CD8-positive, alpha-beta memory T cell (primary cell): ENCODE measurements at regions not wholly inside any gene's neighbourhood (a gene's known extent, or its start where the extent isn't known, plus 50 kb on each side); places are given as distances from the start of the nearest gene placed in this dataset.

Experiments used
- CTCF ChIA-PET: fragments of 350-600 bp; sonication (Branson Sonifier 250); formaldehyde crosslinking; loops from one replicate; lab custom pipeline; 2021; ENCODE audit warnings: antibody characterized with exemption; lab: Charles Lee
- POLR2A ChIA-PET: fragments of 350-600 bp; sonication (Branson Sonifier 250); formaldehyde crosslinking; loops from one replicate; lab custom pipeline; 2021; ENCODE audit warnings: antibody characterized with exemption; lab: Charles Lee
- DNase-seq, 5 donors: peaks; one replicate each; pipeline versions ENCODE4 v3.0.0 to v3.0.0-alpha.2; 2020 to 2022; ENCODE audit warnings: mixed read lengths in 1 of 5
- H3K27ac ChIP-seq: one replicate; pipeline ENCODE4 v1.7.0; 2013; ENCODE audit warnings: low read depth, mild to moderate bottlenecking, low read length, moderate library complexity
- H3K27me3 ChIP-seq: 2 replicates; pipeline ENCODE4 v1.7.0; 2013; ENCODE audit warnings: low read length, mild to moderate bottlenecking; ENCODE audit not compliant: insufficient read depth, poor library complexity, severe bottlenecking
- H3K36me3 ChIP-seq: 2 replicates; pipeline ENCODE4 v1.7.0; 2013; ENCODE audit warnings: mild to moderate bottlenecking, low read length, moderate library complexity; ENCODE audit not compliant: insufficient read depth
- H3K4me1 ChIP-seq: 2 replicates; pipeline ENCODE4 v1.7.0; 2013; ENCODE audit warnings: mild to moderate bottlenecking, low read length, moderate library complexity; ENCODE audit not compliant: insufficient read depth
- H3K4me3 ChIP-seq: 2 replicates; pipeline ENCODE4 v1.7.0; 2013; ENCODE audit warnings: mild to moderate bottlenecking, low read length
- H3K9me3 ChIP-seq: 2 replicates; pipeline ENCODE4 v1.7.0; 2013; ENCODE audit warnings: mild to moderate bottlenecking, low read length
- H3K27ac Mint-ChIP-seq, 8 donors: one replicate each; pipeline ENCODE4 v1.8.0; 2020 to 2021; ENCODE audit warnings: mixed read lengths in 8 of 8, mild to moderate bottlenecking in 6 of 8, inconsistent platforms in 3 of 8, moderate library complexity in 3 of 8
- H3K27me3 Mint-ChIP-seq, 2 donors: one replicate each; pipeline ENCODE4 v1.8.0; 2020 to 2021; ENCODE audit warnings: mixed read lengths in 2 of 2, mild to moderate bottlenecking in 1 of 2, moderate library complexity in 1 of 2
- H3K36me3 Mint-ChIP-seq, 3 donors: one replicate each; pipeline ENCODE4 v1.8.0; 2020 to 2021; ENCODE audit warnings: mixed read lengths in 3 of 3, inconsistent platforms in 1 of 3, mild to moderate bottlenecking in 1 of 3
- H3K4me1 Mint-ChIP-seq, 3 donors: one replicate each; pipeline ENCODE4 v1.8.0; 2020 to 2021; ENCODE audit warnings: mixed read lengths in 3 of 3, inconsistent platforms in 1 of 3, mild to moderate bottlenecking in 1 of 3
- H3K4me3 Mint-ChIP-seq, 7 donors: one replicate each; pipeline ENCODE4 v1.8.0; 2020 to 2021; ENCODE audit warnings: mixed read lengths in 7 of 7, mild to moderate bottlenecking in 6 of 7, moderate library complexity in 4 of 7, inconsistent platforms in 2 of 7
- H3K9me3 Mint-ChIP-seq, 5 donors: one replicate each; pipeline ENCODE4 v1.8.0; 2020 to 2022; ENCODE audit warnings: mixed read lengths in 5 of 5, mild to moderate bottlenecking in 3 of 5, moderate library complexity in 2 of 5, inconsistent platforms in 1 of 5

GRCh38 chr16:9508328-9508936 lies 417.0 kb downstream of the HAPSTR1 start:
- POLR2A ChIA-PET, result no interaction called here
- CTCF ChIA-PET, result no interaction called here
- DNase-seq, result no peak

GRCh38 chr16:9509663-9510062 lies 418.2 kb downstream of the HAPSTR1 start:
- H3K9me3 Mint-ChIP-seq, result peaks cover 2 to 10% (median 5%) of the 10 kb centered on the region in 5 donors
- H3K27ac Mint-ChIP-seq, result no peak overlapping the region
- no peaks in the 10 kb centered on the region for H3K4me1 Mint-ChIP-seq
- no peaks in the 10 kb centered on the region for H3K27me3 Mint-ChIP-seq
- Histone ChIP-seq H3K4me3 (no peak overlapping the region), H3K27me3 (no peaks in the 10 kb centered on the region), H3K4me1 (no peaks in the 10 kb centered on the region), H3K9me3 (no peaks in the 10 kb centered on the region), H3K27ac (no peak overlapping the region), H3K36me3 (no peaks in the 10 kb centered on the region)
- no peaks in the 10 kb centered on the region for H3K36me3 Mint-ChIP-seq
- ChIA-PET CTCF (no interaction called here), POLR2A (no interaction called here)
- DNase-seq, result no peak
- no peak overlapping the region for H3K4me3 Mint-ChIP-seq

More at GRCh38 chr16:9508328-9508936, 417.0 kb downstream of the HAPSTR1 start:
- no peaks in the 10 kb centered on the region for H3K27me3 ChIP-seq
- Mint-ChIP-seq H3K9me3 (peaks cover 0 to 7% (median 5%) of the 10 kb centered on the region in 5 donors), H3K4me3 (no peak overlapping the region), H3K36me3 (no peaks in the 10 kb centered on the region), H3K4me1 (no peaks in the 10 kb centered on the region), H3K27me3 (peaks cover 0 to 2% of the 10 kb centered on the region in 2 donors), H3K27ac (no peak overlapping the region)
- H3K27ac ChIP-seq, result no peak overlapping the region
- no peak overlapping the region for H3K4me3 ChIP-seq
- no peaks in the 10 kb centered on the region for H3K4me1 ChIP-seq
- H3K9me3 ChIP-seq, result no peaks in the 10 kb centered on the region
- no peaks in the 10 kb centered on the region for H3K36me3 ChIP-seq

GRCh38 chr16:9511389-9511788 lies 419.9 kb downstream of the HAPSTR1 start:
- no peaks in the 10 kb centered on the region for H3K4me1 Mint-ChIP-seq
- Histone ChIP-seq H3K27ac (no peak overlapping the region), H3K27me3 (no peaks in the 10 kb centered on the region), H3K4me3 (no peak overlapping the region), H3K9me3 (no peaks in the 10 kb centered on the region), H3K4me1 (no peaks in the 10 kb centered on the region), H3K36me3 (no peaks in the 10 kb centered on the region)
- H3K27me3 Mint-ChIP-seq, result no peaks in the 10 kb centered on the region
- ChIA-PET POLR2A (no interaction called here), CTCF (no interaction called here)
- no peak for DNase-seq
- no peaks in the 10 kb centered on the region for H3K36me3 Mint-ChIP-seq
- H3K9me3 Mint-ChIP-seq, result peaks cover 2 to 18% (median 4%) of the 10 kb centered on the region in 5 donors
- no peak overlapping the region for H3K27ac Mint-ChIP-seq
- no peak overlapping the region for H3K4me3 Mint-ChIP-seq

GRCh38 chr16:9516444-9516843 lies 425.0 kb downstream of the HAPSTR1 start:
- H3K27ac ChIP-seq, result no peak overlapping the region
- ChIA-PET CTCF (no interaction called here), POLR2A (no interaction called here)
- no peaks in the 10 kb centered on the region for H3K9me3 ChIP-seq
- H3K4me3 ChIP-seq, result no peak overlapping the region
- no peaks in the 10 kb centered on the region for H3K36me3 ChIP-seq
- Mint-ChIP-seq H3K27me3 (no peaks in the 10 kb centered on the region), H3K4me3 (no peak overlapping the region), H3K4me1 (no peaks in the 10 kb centered on the region), H3K36me3 (no peaks in the 10 kb centered on the region), H3K27ac (no peak overlapping the region), H3K9me3 (peaks cover 0 to 11% (median 2%) of the 10 kb centered on the region in 5 donors)
- no peaks in the 10 kb centered on the region for H3K27me3 ChIP-seq
- no peak for DNase-seq
- no peaks in the 10 kb centered on the region for H3K4me1 ChIP-seq

GRCh38 chr16:9518051-9518450 lies 426.6 kb downstream of the HAPSTR1 start:
- H3K4me3 Mint-ChIP-seq, result no peak overlapping the region

GRCh38 chr16:9518581-9518980 lies 427.1 kb downstream of the HAPSTR1 start:
- Mint-ChIP-seq H3K27me3 (no peaks in the 10 kb centered on the region), H3K4me1 (no peaks in the 10 kb centered on the region), H3K36me3 (no peaks in the 10 kb centered on the region), H3K4me3 (no peak overlapping the region), H3K9me3 (peaks cover 0 to 11% (median 1%) of the 10 kb centered on the region in 5 donors), H3K27ac (no peak overlapping the region)
- ChIA-PET POLR2A (no interaction called here), CTCF (no interaction called here)
- no peaks in the 10 kb centered on the region for H3K4me1 ChIP-seq
- no peak for DNase-seq
- H3K9me3 ChIP-seq, result no peaks in the 10 kb centered on the region
- H3K36me3 ChIP-seq, result no peaks in the 10 kb centered on the region
- no peak overlapping the region for H3K27ac ChIP-seq
- no peak overlapping the region for H3K4me3 ChIP-seq
- no peaks in the 10 kb centered on the region for H3K27me3 ChIP-seq

More at GRCh38 chr16:9518051-9518450, 426.6 kb downstream of the HAPSTR1 start:
- H3K27ac Mint-ChIP-seq, result no peak overlapping the region
- Histone ChIP-seq H3K36me3 (no peaks in the 10 kb centered on the region), H3K27ac (no peak overlapping the region), H3K4me3 (no peak overlapping the region), H3K9me3 (no peaks in the 10 kb centered on the region), H3K27me3 (no peaks in the 10 kb centered on the region), H3K4me1 (no peaks in the 10 kb centered on the region)
- no peaks in the 10 kb centered on the region for H3K36me3 Mint-ChIP-seq
- H3K27me3 Mint-ChIP-seq, result no peaks in the 10 kb centered on the region
- H3K4me1 Mint-ChIP-seq, result no peaks in the 10 kb centered on the region
- no peak for DNase-seq
- ChIA-PET POLR2A (no interaction called here), CTCF (no interaction called here)
- H3K9me3 Mint-ChIP-seq, result peaks cover 0 to 11% (median 4%) of the 10 kb centered on the region in 5 donors

GRCh38 chr16:9521749-9522370 lies 430.4 kb downstream of the HAPSTR1 start:
- Mint-ChIP-seq H3K27me3 (peaks cover 0 to 4% of the 10 kb centered on the region in 2 donors), H3K9me3 (peaks cover 0 to 7% (median 0%) of the 10 kb centered on the region in 5 donors), H3K4me3 (no peak overlapping the region), H3K4me1 (no peaks in the 10 kb centered on the region), H3K27ac (no peak overlapping the region), H3K36me3 (no peaks in the 10 kb centered on the region)
- DNase-seq, result no peak
- Histone ChIP-seq H3K4me1 (no peaks in the 10 kb centered on the region), H3K36me3 (no peaks in the 10 kb centered on the region), H3K9me3 (no peaks in the 10 kb centered on the region), H3K27ac (no peak overlapping the region), H3K4me3 (no peak overlapping the region), H3K27me3 (no peaks in the 10 kb centered on the region)
- CTCF ChIA-PET, result no interaction called here
- POLR2A ChIA-PET, result no interaction called here

GRCh38 chr16:9522614-9523013 lies 431.2 kb downstream of the HAPSTR1 start:
- H3K27ac ChIP-seq, result no peak overlapping the region
- H3K4me3 Mint-ChIP-seq, result no peak overlapping the region
- ChIA-PET CTCF (no interaction called here), POLR2A (no interaction called here)
- H3K9me3 ChIP-seq, result no peaks in the 10 kb centered on the region
- no peak for DNase-seq
- no peaks in the 10 kb centered on the region for H3K36me3 Mint-ChIP-seq
- no peaks in the 10 kb centered on the region for H3K4me1 Mint-ChIP-seq
- no peak overlapping the region for H3K4me3 ChIP-seq
- no peak overlapping the region for H3K27ac Mint-ChIP-seq
- peaks cover 0 to 4% of the 10 kb centered on the region in 2 donors for H3K27me3 Mint-ChIP-seq
- H3K36me3 ChIP-seq, result no peaks in the 10 kb centered on the region
- no peaks in the 10 kb centered on the region for H3K4me1 ChIP-seq
- no peaks in the 10 kb centered on the region for H3K27me3 ChIP-seq
- peaks cover 0 to 9% (median 0%) of the 10 kb centered on the region in 5 donors for H3K9me3 Mint-ChIP-seq
